Stimulated activated CD8-positive, alpha-beta memory T cell treated with anti-CD3 and anti-CD28 coated beads, Interleukin-7, amount 100 ng/mL, for 1 hour (primary cell): ENCODE measurements at regions not wholly inside any gene's neighbourhood (a gene's known extent, or its start where the extent isn't known, plus 50 kb on each side); places are given as distances from the start of the nearest gene placed in this dataset.
"Not testable (repeated sequence)": the region's sequence is repeated elsewhere in the genome, so short reads cannot be mapped to it uniquely, and the experiment has no call there.

Source experiments
- DNase-seq, 2 donors: peaks; one replicate each; pipeline ENCODE4 v3.0.0-alpha.2; 2020; ENCODE audit warnings: low read depth in 2 of 2

DNA sequence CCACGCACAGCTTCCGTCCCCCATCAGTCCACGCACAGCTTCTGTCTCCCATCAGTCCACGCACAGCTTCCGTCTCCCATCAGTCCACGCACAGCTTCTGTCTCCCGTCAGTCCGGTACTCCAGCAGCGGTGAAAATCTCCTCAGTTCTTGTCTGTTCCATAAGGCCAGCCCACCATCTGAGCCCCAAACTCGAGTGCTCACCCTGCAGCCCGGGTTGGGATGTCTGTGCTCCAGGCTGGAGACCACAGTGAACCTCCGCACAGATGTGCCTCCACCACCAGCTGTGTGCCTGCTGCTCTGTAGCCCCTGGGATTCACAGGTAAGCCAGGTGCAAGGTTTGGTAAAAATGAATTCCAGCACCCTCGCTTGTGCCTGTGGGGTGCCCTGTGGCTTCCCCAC, 258.6 kb downstream of the NPHP4 start:
- DNase-seq: no peak

DNA sequence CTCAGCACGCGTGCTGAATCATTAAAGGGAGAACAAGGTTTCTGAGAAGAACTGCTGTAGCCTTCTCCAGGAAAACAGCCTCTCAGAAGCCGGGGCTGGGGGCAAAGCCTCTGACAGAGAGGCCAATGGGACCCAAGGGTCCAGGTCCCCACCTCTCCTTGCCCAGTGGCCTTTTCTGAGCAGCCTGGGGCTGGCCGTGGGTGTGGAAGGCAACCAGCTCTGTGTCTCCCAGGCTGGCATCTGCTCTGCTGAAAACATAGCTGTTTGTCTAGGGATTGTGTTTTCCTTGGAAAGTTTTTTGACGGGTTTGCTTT, 261.2 kb downstream of the NPHP4 start:
- DNase-seq: no peak

DNA sequence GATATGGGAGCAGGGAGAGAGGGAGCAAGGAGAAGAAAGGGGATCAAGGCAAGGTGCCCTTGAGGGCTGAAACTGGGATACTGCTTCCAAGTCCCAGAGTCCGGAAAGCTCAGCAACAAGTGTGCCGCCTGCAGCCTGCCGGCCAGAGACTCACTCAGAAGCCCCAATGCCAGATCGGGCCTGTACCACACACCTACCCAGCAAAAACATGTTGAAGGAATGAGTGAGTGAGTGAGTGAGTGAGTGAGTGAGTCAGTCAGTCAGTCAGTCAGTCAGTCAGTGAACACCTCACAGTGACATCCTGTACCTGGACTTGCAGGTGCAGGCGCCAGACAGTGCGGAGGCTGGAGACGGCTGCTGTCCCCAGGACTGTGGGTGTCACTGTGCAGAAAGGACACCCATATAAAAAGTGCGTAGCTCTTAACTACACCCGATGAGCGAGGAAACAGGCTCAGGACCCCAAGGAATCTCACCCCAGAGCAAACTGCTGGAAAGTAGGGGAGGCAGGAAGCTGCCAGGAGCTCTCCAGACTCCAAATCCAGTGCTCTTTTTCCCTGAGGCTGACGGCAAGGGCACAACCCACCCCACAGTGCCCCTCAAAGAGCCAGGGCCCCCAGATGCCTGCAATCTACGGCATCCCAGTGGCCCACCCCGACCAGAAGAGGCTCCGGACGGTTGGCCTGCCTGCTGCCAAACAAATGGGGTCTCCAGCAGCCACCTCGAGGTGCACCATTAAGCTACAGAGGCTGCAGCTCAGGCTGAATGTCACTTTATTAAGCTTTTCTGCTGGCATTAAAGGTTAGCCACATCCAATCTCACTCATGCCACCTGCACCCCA, 261.7 kb downstream of the NPHP4 start:
- DNase-seq: no peak

DNA sequence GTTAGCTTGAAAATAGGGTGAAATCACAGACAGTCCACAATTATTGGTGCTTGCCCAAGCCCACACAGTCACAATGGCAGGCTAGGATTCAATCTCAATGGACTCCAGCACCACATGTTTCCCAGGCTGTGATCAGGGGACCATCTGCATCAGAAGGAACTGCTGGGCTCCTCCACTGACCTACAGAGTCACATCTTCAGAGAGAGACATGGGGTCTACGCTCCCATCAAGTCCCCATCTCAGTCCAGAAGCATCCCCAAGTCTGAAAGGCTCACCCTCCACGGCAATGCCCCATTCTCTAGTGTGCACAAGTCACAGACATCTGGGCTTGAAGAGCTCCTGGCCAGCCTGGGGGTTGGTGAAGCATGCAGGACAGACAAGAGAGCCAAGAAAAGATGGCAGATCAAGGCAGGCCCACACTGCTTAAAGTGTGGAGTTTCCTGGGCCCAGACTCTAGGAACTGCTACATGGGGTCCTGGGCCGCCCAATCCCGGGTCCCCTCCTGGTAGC, 262.5 kb downstream of the NPHP4 start:
- DNase-seq: no peak

DNA sequence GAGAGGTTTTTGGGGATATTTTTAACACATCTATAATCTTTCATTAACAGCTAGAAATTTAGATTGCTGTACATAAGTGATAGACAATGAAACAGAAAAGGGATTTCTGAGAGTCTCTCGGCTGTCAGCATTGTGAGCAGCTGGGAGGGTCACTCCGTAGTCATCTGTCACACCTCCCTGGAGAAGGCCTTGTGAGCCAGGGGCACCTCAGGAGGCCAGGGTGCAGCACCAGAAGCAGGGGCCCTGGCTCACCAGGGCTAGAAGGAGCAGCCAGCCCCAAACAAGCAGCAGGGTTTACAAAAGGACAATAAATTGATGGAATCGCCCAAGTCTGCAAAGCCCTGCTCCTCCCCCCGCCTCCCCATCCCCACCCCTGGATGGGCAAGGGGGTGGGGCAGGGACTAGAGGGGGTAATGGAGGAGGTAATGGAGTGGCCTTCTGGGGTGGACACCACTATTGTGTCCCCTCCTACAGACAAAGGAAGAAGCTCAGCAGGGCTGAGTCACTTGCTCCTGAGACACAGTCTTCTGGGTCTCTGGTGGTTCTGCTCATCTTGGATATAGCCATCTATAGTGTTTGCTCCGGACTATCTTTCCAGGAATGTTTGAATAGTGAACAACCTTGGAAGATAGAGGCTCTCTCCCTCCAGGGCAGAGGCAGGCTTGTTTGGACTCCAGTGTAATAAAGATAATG, 263.4 kb downstream of the NPHP4 start:
- DNase-seq: no peak

DNA sequence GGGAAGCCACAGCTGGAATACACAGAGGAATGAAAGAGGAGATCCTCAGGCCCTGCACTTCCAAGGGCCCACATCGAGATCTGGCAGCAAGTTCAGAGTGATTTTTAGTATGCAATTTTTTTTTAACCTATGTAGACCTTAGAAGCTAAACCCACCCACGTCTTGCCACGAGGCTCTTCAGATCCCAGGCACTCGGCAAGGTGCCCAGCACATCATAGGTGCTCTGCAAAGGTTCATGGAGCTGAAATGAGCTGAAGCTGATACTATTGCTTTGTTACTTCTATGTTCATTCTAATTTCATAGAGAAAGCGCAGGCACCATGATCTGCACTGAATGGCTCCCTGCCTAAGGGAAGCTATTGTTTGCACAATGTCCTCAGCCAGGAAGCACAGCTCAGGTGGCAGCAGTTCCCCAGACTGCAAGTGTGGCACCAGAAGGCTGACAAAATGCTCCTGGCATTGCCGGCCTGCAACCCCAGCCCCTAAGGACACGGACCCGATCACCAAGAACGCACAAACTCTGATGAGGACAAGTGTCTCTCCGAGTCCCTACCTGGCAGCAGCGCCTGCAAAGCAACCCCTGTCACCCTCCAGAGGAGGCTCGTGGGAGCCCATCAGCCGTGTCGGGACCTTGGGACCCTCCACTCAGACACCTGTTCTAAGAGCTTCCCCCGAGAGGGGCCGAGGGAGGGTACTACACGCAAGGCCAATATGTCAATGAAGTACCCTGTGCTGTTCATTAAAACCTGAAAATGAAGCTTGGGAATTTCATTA, 264.2 kb downstream of the NPHP4 start:
- no peak for DNase-seq

DNA sequence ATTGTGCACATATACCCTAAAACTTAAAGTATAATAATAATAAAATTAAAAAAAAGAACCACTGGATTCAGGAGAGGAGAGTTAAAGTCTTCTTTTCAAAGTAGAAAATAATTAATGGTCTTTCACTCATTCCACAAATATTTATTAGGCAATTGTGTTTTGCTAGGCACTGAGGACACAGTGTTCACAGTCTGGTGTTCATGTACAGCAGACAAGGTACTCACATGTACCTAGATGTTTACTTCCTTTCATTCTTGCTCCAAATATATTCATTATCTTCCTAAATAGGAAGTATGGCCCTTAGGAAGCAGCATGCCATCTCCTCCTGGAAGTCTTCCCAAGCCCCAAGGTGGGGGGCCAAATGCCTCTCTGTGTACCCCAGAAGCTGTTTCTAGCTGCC, 265.0 kb downstream of the NPHP4 start:
- DNase-seq: no peak

DNA sequence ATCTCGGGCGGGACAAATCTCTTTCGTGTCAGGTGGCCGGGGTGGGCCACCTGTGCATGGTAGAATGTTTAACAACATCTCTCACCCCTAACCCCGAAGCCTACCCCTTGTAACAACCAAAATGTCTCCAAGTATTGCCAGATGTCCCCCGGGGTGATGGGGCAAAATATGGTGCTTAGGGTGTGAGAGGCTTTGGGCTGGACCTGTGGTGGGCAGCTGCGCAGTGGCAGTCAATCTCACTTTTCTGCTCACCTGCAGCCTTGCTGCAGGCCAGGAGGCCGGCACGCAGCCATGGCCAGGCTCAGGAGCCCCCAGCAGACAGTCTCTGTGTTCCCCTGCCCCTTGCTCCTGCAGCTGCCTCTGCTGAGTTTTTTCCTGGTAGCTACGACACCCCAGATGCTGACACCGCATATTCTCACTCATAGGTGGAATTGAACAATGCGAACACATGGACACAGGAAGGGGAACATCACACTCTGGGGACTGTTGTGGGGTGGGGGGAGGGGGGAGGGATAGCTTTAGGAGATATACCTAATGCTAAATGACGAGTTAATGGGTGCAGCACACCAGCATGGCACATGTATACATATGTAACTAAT, 265.5 kb downstream of the NPHP4 start:
- not testable (repeated sequence) for DNase-seq

DNA sequence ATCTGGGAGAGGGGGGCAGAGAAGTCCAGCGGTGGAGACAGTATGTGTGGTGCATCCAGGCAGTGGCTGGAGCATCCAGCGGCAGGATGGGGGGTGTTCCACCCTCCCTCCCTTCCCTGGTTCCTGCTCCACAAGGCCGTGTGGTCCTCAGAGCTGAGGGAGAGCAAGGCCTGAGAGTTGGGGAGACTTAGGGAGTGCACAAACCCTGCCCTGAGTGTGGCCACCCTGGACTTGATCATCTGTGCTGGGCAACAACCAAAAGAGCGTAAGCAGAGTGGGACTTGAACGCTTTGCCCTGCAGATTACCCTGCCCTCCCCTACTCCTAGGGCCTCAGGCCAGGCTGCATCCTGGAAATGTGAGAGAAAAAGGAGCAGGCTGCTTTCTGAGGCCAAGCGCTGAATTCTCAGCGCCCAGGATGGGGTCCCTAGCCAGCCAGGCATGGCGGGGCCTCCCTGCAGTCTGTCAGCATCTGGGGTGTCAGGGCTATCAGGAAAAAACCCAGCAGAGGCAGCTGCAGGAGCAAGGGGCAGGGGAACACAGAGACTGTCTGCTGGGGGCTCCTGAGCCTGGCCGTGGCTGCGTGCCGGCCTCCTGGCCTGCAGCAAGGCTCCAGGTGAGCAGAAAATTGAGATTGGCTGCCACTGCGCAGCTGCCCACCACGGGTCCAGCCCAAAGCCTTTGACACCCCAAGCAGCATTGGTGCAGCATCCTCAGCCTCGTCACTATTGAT, 266.2 kb downstream of the NPHP4 start:
- no peak for DNase-seq

DNA sequence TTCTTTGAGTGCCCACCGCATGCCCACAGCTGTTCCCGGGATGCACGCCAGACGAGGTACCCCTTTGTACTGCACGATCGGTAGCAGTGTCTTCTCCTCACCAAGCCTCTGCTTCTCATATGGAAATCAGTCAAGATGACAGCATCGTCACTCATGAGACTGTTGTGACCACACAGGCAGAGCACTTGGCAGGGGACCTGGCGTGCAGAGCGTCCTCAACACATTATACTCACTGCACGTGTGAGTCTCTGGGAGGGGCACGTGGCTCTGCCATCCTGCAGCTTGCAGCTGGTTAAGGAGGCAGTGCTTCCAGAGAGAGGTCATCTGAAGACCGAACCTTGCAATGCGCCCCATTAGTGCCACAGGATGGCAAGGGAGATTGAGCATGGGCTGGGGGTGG, 266.8 kb downstream of the NPHP4 start:
- DNase-seq: no peak

DNA sequence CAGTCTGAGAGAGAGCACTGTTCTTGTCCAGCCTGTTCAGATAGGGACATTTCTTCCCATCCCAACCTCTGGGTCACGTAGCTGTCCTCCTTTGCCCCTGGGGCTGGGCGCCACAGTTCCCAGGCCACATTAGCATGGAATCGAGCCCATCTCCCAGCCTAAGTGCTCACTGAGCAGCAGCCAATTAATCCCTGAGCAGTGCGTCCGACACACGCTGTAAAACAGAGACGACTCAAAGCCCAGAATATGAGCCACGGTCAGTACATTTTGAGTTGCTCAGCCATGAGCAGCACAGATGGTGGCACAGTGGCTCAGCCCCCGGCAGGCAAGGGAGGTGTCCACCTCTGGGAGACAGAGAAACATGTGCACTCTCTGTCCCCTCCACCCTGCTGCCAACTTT, 267.4 kb downstream of the NPHP4 start:
- DNase-seq: no peak

DNA sequence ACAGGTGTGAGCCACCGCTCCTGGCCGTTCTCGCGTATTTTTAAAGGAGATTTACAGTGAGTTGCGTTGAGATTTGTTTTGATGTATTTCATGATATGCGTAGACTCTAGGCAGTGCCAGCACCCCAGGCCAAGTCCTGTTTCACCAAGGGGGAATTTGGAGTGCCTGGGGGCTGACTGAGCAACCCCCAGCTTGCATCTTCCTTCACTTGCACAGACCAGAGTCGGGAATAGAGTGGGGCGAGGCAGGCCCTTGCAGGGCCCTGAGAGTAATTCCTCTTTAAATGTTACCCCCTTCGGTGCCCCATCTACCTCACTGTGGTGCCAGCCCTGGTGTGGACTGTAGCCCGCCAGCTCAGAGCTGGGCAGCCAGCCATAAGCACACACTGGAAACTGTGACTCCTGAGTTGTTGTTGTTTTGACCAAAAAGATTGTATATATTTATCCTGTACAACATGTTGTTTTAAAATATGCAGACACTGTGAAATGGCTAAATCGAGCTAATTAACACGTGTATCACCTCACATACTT, 269.5 kb downstream of the NPHP4 start:
- no peak for DNase-seq

DNA sequence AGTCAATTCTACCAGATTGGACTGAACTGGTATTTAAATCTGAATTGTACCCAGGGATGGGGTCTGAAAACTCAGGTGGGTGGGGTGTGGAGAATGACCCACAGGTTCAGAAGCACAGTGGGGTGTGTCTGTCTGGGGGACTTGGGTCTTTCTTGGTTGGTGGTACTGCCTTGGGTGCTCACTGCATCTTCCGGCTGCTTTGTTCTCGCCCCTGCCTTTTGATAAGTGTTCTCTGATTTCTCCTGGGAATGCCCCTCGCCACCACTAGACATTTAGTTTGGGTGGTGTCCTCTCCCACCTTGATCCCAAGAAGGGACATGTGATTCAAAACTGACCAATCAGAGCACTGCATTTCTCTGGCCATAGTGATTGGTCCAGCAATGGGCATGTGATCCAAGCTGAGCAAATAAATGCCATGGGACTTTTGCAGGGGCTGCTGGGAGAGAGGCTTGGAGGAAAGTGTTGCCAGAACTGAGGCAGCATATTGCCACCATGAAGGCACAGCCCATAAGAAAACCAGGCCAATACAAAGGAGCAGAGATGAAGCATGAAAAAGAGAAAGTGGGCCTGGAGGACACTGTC, 270.5 kb downstream of the NPHP4 start:
- no peak for DNase-seq

DNA sequence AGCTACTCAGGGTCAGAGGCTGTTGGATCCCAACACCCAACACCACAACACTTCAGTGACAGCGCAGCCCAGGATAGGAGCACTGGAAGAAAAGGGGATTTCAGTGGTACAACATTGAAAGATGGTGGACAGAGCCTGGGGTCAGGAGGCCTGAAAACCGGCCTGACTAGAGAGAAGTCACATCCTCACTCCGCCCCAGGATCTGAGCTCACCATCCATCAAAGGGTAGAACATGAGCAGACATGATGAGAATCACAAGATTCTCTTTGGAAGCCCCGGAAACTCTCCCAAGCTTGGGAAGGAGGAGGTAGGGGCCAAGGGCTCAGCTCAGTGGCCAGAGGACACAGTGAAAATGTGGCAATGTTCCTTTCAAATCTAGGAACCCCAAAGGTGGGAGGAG, 271.3 kb downstream of the NPHP4 start:
- DNase-seq: no peak

DNA sequence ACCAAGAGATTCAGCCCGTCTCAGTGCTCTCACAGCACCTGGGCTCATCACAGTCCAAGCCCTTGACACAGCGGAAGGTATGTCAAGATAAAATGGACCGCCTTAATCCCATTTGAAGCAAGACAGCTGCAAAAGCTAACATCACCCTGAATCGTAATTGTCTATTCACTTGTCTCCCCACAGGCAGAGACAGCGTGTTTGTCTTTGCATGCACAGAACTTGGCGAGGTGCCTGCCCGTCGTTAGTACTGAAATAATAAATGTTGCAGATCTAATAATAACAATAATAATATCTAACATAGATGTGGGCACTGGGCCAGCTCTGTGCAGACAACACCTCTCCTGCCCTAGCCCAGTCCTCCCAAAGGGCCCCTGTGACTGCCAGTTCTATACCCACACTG, 271.7 kb downstream of the NPHP4 start:
- DNase-seq: no peak

DNA sequence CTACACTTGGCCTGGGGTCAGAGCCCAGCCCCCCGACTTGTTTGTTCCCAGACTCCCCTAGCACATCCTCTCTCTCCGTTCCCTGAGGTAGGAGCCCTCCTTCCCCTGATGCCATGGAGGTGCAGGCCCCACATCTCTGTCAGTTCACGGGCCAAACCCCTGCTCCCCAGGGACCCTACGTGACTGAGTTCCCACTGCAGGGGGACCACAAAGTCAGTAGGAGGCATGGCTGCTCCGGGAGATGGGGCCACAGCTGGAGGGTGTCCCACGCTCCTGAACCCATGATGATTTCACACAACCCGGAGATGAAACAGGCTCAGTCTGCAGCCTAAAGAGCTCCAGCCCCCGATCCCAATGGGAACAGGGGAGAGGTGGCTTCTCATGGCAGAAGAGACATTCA, 272.2 kb downstream of the NPHP4 start:
- no peak for DNase-seq

DNA sequence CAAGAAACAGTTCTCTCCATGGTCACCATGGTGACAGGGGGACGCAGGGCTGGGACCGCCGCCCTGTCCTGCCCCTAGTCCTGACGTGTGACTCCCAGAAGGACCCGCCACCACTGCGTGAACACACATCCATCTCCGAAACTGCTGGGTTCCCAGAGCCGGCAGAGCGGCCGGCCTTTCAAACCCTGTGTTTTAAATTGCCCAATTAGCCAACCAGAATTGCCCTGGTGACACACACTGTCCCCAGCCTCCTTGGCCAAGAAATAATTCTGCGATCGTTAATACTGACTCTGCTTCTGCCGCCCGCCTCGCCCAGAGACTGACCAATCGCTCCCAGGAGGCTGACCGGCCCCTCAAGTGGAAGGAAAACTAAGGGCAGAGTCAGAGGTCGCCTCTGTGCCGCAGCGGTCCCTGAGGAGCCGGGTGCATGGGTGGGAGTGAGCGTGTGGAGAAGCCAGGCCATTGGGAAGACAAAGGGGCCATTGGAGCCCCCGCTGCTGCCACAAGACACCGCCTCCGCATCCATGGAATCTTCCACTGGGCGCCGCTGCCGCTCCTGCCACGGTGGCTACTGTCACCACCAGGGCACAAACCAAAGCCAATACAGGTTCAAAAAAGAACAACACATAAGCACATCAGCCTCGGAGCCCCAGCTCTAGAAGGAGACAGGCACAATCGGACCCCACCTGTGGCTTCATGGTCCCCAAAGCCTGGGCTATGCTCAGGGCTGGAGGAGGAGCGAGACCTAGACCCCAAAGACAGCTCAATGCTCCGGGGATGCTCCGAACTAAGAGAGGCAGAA, 273.2 kb downstream of the NPHP4 start:
- no peak for DNase-seq

DNA sequence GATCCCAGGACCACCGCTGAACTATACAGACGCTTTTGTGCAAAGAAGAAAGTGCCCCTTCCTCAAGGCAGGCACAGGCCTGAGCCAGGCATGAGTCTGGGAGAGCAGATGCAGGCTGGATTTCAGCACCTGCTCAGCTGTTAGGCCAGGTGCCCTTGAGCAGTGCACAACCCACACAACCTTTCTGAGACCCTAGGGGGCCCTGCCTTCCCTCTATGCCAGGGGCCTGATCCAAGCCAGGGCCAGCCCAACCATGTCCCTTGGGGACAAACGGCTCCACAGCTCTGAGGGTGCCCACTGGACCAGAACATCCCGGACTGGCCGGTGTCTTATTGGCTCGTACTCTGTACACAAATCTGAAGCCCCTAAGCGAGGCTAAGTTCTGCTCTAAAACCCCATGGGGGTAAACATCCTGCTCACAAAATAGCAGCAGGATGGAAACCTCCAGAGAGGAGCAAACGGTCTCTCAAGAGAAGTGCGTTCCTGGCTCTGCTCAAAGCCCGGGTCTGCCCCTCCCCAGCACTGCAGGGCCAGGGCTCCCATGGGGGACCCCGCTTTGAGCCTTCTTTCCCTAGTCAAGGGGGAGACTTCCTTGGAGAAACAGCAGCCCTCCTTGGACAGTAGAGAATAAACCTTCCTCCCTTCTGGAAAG, 275.1 kb downstream of the NPHP4 start:
- DNase-seq: no peak

DNA sequence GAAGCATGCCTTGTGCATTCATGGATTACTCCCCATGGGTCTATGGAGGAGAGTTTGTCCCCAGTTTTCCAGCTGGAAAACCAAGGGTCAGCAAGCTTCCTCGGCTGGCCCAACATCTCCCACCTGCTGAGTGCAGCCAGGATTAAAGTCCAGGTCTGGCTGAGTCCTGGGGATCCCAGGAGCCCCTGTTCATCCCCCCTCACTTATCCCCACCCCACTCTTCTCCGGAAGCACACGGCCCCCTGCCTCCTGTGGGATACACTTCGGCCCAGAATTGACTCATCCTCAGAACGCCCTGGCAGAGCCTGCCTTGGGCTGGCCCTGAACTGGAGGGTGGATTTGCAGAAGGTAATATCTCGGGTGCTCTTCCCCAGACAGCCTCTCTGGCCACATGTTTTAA, 276.1 kb downstream of the NPHP4 start:
- DNase-seq: no peak
